NOMO-1 treated with DMSO at 0.1 percent for 48 hours (cell line): ENCODE measurements at regions not wholly inside any gene's neighbourhood (a gene's known extent, or its start where the extent isn't known, plus 50 kb on each side); places are given as distances from the start of the nearest gene placed in this dataset.

Source experiments
- DNase-seq: peaks from one replicate; lab custom pipeline; 2025; ENCODE audit not compliant: unreplicated experiment; lab: John Stamatoyannopoulos, UW

DNA sequence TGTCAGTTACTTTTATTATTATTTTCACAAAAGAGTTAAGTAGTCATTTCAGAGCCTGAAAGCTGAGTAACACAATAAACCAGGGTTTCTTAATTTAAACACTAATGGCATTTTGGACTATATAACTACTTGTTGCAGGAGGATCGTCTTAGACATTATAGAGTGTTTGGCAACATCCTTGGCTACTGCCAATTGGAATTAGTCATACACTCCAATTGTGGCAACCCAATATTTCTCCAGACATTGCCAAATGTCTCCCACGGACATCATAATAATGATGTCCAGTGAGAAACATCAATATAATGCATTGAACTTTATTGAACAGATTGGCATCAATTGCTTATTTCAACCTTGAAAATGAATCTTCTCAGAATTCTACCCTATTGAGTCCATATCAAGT lies 441.9 kb upstream of the ADGRL4 start:
- no peak for DNase-seq

DNA sequence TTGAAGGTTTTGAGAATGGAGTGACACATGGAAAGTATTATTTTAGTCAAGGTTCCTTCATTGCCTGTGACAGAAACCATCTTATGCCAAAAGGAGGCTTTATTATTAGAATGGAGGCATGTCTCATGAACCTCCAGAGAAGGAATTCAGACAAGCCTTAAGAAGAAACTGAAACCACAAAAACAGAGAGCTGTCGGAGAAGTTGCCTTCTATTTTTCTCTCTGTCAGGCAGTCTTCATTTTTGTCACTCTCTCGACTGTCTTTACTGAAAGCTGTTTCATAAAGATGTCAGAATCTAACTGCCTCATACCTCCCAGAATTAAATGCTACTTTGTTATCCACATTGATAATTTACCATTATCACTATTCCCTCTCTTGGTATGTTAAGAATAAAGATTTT lies 434.7 kb upstream of the ADGRL4 start:
- DNase-seq: no peak

DNA sequence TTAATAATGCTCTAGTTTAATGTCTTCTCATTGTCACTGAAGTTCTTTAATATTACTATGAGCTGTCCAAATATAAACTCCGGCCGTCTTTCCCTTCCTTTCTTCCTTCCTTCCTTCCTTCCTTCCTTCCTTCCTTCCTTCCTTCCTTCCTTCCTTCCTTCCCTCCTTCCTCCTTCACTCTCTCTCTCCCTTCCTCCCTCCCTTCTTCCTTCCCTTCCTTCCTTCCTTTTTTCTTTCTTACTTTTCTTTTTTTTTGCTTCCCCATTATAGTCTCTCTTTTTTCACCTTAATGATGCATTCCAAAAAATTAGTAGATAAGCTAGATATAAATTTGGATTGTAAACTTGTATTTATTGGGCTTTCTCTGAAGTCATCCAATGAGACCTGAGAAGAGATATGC lies 431.0 kb upstream of the ADGRL4 start:
- DNase-seq: no peak

DNA sequence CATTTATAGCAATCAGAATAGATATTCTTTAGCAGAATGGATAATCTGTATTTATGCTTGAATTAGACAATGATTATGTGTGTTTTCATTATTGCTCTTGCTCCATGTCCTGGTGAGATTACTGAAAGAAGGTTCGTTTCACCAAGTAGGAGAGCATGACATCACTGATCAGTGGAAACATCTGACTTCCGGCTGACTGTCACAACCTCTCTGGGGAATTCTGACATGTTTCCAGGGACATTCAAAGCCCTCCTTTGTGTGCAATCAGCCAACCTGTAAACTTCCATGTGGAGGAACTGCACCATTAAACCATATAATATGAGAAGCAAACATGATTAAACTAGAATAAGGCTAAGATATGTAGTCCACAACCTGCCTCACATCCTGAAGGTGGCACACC lies 424.8 kb upstream of the ADGRL4 start:
- DNase-seq: no peak

DNA sequence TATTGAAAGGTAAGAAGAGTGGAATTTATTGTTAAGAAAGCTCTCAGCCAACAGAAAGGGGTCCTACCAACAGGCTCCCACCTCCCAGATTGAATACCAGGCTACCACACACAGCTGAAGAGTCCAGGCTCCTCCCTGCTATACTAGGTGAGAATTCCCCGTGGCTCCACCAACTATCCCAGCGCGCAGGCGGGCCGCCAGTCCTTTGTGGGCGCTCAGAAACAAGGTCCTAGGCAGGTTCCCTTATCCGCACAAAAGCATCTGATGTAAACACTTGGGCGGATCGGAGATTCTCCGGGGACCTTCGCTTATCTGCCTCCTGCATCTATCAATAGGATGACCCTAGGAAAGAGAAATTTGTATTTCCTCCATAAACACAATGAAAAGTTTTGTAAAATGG lies 423.9 kb upstream of the ADGRL4 start:
- no peak for DNase-seq

DNA sequence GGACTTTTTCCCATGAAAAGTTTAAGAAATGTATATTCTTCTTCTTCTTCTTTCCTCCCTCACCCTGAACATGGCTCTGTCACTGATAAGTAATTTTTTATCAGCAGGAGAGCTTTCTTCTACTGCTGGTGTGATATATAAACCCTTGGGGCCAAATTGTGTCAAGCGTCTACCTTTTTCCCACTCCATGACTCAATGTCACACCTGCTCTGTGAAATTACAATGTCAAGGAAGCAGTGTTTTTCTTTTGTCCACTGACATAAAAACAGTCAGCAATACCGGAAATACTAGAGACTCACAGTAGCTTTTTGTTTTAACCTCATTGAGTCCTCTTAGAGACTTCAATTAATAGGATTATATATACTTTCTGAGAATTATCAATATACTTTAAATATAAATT lies 416.2 kb upstream of the ADGRL4 start:
- DNase-seq: no peak

DNA sequence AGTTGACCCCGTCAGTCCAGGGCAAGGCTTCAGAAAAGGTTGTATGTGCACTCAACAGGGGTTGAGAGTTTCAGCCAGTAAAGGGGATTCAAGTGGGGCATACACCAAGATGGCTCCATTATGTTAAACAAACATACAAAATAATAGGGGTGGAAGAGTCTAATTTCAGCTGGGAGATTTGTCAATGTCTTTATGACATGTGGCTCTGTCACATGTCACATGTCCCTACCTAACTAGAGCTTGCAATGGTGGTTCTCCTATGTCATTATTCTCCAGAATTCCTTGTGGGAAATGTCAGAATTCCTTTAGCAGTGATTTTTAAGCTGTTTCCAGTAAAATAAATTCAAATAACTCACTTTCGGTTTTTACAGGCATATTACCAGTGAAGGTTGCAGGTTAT lies 392.0 kb upstream of the ADGRL4 start:
- DNase-seq: no peak

DNA sequence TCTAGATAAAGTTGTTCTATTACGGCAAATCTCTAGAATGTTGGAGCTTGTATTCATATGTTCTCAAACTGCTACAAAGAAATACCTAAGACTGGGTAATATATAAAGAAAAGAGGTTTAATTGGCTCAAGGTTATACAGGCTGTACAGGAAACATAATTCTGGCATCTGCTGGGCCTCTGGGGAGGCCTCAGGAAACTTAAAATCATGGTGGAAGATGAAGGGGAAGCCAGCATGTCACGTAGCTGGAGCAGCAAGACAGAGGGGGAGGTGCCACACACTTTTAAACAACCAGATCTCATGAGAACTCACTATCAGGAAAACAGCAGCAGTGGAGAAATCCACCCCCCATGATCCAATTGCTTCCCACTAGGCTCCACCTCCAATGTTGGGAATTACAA lies 390.4 kb upstream of the ADGRL4 start:
- no peak for DNase-seq

DNA sequence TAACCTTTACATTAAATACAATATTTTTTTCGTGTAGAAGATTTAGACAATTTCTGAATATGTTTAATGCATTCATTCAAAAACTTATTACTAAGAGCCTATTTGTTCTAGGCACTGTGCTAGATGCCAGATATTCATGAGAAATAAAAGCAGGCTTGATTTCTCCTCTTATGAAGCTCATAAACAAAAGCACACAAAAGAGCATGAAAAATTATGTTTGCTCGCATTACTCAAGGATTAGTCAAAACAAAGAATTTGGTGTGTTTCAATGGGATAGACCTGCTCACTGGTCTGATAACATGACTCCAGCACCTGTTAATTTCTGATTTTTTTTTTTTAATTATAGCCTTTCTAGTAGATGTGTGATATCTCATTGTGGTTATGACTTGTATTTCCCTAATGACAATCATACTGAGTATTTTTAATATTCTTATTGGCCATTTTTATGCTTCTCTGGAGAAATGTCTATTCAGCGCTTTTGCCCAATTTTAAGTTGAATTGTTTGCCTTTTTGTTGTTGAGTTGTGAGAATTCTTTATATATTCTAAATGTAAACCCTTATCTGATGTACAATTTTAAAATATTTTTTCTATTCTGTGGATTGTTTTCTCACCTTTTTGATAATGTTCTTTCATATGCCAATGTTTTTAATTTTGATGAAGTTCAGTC lies 382.3 kb upstream of the ADGRL4 start:
- DNase-seq: no peak

DNA sequence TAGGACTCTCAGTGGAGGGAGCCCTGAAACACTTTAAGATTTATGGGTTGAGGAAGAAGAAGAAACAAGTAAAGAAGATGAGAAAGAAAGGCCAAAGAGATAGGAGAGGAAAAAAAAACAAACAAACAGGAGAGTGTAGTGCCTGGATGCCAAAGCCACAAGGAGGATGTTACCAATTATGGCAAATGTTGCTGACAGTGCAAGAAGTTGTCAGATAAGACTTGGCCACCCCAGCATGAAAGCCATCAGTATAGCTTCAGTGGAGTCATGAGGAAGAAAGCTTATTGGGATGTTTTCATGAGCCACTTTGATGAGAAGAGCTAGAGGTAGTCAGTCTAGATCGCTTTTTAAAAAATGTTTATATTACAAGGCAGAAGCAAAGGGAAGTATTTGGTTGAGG lies 380.2 kb upstream of the ADGRL4 start:
- no peak for DNase-seq

DNA sequence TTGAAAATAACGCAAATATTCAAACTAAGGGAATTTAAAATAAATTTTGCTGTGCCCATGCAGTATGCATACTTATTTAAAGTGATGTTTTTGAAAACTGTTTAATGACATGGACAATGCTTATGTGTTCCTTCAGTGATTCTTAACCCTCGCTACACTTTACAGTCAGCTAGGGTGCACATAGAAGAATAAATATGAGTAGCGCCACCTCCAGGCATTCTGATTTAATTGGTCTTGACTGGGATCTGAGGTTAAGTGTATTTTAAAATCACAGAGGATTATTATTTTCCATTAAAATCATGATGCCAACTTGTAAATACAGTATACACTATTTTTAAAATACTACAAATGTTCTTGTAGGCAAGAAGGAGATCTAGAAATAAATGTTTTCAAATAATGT lies 373.5 kb upstream of the ADGRL4 start:
- DNase-seq: no peak

DNA sequence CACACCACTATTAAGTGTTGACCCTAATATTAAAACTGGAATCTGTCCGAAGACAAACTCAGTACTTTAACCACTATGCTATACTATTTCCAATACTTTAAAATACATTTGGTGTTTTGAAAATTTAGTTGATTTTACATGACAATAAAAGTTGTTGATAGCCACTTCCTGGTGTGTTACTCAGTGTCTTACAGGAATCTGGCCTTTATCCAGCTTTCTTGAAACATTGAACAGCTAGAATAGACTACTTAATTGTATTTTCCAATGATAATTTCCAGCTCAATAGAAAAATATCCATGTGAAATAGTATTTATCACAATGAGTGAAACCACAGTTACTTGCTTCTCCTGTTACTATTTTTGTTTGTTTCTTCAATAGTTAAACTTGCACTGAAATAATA lies 369.6 kb upstream of the ADGRL4 start:
- DNase-seq: no peak

DNA sequence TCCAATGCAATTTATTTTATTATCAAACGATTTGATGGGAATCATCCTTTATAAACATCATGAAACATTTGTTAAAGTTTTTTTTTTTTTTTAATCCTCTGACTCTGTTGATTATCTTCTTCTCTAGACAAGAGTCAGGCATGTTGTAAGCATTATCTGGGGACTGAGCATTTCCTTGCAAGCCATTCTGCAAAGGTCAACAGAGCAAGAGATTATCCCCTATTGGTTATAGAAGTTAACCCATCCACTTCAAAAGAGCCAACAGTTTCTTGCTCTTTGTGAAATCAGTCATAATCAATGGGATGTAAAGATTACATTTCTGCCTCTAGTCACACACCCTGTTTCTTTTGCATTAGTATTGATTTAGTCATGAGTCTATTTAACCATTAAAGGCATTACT lies 368.8 kb upstream of the ADGRL4 start:
- DNase-seq: no peak

DNA sequence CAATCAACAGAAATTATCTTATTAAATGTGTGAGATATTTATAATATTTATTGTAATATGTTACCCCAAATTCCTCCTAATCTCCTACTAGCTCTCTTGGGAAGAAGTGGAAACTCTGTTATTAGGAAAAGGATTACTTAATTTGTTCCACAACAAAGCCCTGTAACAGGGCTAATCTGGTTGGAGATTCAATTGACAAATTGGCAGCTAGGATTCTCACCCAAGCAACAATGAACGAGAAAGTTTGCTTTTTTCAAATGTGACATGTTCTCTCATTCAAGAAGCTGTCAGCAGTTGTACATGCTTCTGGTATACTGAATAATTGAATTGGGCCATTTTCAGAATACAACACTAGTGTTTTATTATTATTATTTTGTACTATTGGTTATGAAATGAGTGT lies 367.9 kb upstream of the ADGRL4 start:
- DNase-seq: no peak

DNA sequence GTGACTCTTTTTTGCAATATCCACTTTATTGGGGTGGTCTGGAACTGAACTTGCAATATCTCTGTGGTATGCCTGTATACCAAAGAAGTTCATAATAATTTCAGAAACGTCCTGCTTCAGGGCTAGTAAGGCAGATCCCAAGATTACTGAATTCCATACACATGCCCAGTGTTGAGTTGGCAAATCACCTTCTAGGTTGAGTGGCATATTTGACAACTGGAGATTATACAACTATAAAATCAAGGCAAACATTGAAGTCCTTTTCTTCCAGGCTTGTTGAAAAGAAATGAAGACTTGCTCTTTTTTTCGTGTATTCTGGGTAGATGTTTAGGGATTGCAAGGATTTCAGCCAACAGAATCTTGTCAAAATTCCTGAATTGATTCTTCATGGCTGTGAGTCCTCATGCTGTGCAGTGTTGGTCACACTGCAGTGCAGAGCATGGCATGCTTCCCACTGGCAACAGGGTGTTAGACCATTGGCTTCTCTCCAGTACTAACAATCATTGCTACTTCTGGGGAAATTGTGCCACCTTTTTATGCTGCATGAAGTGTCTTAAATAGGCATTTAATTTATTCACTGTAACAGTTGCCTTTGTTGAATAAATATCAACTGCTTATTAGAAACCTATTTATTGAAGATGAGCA lies 367.1 kb upstream of the ADGRL4 start:
- no peak for DNase-seq

DNA sequence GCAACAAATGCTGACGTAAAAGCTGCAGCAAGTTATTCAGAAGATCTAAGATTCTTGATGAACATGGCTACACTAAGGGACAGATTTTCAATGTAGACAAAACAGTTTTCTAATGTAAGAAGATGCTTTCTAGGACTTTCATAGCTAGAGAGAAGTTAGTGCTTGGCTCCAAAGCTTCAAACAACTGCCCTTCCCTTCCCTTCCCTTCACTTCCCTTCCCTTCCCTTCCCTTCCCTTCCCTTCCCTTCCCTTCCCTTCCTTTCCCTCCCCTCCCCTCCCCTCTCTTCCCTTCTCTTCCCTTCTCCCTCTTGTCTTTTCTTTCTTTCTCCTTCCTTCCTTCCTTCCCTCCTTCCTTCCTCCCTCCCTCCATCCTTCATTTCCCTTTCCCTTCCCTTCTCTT lies 365.3 kb upstream of the ADGRL4 start:
- DNase-seq: no peak

DNA sequence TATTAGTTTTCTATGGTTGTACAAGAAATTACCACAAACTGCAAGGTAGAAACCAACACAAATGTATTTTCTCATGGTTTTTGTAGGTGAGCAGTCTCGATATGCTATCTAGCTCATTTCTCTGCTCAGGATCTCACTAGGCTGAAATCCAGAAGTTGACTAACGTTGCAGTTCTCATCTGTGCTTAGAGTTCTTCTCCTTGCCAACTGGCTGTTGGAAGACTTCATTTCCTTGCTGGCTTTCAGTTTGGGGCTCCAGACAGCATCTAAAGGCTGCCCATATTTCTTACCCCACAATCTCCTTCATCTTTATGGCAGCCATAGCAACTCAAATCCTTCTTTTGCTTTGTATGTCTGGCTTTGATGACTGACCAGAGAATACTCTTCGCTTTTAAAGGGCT lies 362.6 kb upstream of the ADGRL4 start:
- DNase-seq: no peak

DNA sequence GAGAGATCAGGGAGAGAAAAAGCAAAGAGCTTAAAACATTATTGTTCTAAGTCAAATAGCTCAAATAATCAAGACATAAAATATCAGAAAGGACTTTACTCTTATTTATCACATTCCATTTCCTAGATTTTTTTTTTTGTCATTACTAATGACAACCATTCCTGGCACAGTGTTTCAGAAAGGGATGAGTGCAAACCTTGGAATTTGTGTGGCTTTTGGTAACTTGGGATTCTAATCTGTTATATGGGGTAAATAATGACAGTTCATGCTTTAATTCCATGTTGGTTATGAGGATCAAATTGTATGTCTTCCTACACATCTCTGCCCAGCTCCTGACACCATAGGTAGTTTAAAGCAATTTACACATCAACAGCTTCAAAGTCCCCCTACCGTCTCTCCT lies 358.4 kb upstream of the ADGRL4 start:
- no peak for DNase-seq

DNA sequence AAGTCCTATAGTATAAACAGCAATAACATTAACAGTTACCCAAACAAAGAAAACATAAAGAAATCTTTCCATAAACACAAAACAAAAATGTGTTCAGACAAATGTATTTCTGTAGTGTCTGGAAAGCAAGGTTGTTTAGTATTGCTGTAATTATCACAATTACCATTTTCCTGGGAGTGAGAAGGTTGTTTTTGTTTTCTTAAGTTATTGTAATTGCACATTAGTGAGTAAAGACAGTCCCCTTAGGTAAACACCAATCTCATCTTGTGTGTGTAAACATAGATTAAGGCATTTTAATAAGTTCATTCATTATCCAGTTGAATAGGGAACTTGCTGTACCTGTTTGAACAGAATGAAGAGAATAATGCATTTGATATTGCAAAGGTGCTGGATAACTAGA lies 356.9 kb upstream of the ADGRL4 start:
- no peak for DNase-seq

DNA sequence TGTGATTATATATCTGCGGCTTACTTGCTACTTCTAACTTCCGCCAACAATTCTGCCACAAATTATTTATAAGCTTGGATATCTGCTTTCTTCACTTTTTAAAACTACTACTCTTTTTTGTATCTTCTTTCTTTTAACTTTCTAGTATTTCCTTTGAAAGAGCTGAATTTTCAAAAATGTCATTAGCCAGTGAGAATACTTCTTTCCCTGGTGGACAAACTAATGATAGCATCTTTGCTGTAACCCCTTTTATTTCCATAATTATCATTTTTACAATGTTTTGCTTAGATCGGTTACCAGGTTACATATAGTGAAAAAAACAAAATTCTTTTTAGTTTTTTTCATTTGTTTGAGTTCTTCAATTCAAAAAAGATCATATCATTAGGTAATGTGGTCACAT lies 355.9 kb upstream of the ADGRL4 start:
- no peak for DNase-seq

DNA sequence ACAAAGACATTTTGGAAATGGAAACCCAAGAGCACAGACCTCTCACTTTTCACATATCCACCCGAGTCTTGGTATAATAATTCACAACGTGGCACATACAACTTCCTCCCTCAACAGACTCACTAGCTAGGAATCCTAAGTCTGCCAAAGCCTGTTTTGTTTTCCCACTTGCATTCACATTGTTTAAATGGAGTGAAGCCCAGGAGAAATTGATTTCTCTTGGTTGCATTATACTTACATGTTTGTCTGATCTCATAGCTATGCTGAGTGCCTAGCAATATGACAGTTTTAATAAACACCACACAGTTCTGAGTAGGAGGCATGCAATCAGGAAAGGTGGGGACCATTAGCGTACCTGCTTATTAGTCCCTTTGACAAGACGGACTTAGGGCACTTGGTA lies 348.6 kb upstream of the ADGRL4 start:
- no peak for DNase-seq

DNA sequence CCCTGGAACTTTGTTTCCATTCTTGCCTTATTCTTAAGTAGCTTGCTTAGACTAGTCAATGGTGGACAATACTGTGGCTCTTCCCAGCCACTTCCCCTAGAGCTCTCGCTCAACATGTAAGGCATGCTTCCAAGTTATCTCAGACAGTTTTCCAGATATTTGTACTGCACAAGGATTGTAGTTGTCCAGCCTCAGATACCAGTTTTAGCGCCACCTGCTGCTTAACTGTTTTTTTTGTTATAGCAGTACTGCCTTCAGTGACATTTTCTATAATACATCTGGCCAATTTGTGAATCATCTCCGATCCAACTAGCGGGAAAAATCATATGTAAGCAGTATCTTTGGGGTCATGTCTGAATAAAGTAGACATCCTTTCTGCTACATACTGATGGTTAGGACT lies 346.7 kb upstream of the ADGRL4 start:
- peak; percentile 8 for DNase-seq

DNA sequence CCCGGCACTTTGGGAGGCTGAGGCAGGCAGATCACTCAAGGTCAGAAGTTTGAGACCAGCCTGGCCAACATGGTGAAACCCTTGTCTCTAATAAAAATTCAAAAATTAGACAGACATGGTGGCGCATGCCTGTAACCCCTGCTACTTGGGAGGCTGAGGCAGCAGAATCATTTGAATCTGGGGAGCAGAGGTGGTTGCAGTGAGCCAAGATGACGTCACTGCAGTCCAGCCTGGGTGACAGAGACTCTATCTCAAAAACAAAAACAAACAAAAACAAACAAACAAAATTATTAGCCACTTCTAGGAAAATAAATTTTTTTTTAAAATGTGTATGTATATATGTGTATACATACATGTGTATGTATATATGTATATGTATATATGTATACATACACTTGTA lies 320.3 kb upstream of the ADGRL4 start:
- DNase-seq: no peak
